ENCODE measurements at regions not wholly inside any gene's neighbourhood (a gene's known extent, or its start where the extent isn't known, plus 50 kb on each side); places are given as distances from the start of the nearest gene placed in this dataset.

DNA sequence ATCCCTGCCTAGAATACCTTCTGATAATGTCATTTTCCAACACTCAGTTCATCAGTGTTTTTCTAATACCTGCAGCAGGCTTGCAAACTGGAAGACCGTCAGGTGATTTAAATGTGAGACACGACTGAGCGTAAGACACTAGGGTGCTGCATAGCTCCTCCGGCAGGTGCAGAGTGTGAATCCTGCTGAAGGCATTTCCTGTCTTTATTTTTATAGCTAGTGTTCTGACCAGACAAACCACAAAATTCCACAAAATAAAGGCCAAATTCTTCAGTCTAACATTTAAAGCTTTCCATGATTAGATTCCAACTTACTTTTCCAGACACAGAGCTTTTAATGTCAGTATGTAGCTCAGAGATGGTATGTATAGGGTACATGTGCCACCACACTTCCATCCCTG lies 70.7 kb downstream of the BBS10 start:
- no peak overlapping the region for H3K4me3 Mint-ChIP-seq
- no peak for DNase-seq (ENCODE audit: low spot score in 2 of 2, unreplicated experiment in 2 of 2)
- H3K27ac Mint-ChIP-seq = no peak overlapping the region
- no peaks in the 10 kb centered on the region for H3K9me3 Mint-ChIP-seq
- H3K36me3 Mint-ChIP-seq = no peaks in the 10 kb centered on the region
- no peaks in the 10 kb centered on the region for H3K27me3 Mint-ChIP-seq (ENCODE audit: low read depth)
- TF ChIP-seq, protein P1, sequence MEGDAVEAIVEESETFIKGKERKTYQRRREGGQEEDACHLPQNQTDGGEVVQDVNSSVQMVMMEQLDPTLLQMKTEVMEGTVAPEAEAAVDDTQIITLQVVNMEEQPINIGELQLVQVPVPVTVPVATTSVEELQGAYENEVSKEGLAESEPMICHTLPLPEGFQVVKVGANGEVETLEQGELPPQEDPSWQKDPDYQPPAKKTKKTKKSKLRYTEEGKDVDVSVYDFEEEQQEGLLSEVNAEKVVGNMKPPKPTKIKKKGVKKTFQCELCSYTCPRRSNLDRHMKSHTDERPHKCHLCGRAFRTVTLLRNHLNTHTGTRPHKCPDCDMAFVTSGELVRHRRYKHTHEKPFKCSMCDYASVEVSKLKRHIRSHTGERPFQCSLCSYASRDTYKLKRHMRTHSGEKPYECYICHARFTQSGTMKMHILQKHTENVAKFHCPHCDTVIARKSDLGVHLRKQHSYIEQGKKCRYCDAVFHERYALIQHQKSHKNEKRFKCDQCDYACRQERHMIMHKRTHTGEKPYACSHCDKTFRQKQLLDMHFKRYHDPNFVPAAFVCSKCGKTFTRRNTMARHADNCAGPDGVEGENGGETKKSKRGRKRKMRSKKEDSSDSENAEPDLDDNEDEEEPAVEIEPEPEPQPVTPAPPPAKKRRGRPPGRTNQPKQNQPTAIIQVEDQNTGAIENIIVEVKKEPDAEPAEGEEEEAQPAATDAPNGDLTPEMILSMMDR (IDR thresholded peaks at IDR 0.05; ENCODE audit: unreplicated experiment) = no peak
- peaks cover 12% of the 10 kb centered on the region for H3K4me1 Mint-ChIP-seq

DNA sequence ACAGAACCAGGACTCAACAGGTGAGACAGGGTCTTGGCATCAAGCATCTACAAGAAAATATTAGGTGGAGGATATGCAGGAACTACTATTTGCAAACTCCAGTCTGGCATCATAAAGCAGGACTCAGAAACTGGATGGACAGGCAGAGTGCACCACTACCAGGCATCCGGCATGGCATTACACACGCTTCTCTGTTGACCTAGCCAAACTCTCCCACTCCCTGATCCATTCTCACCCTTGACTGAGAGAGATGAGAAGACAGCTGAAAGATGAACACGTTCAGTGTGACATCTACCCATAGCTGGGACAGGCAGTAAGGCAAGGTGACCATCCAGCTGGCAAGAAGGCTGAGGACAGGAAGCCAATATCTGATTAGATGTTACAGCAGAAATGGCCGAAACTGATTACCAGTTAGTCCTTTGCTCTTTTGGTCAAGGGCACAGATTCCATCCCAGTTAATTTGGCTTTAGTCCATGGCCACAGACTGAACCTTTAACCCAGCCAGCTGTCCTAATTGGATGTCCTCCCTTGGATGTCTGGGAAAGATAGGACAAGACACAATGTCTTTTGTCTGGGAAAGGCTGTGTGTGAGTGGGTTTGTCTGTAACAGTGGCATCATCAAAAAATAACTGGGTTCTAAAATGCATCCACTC lies 71.6 kb downstream of the BBS10 start:
- H3K4me1 Mint-ChIP-seq = peaks cover 18% of the 10 kb centered on the region
- H3K4me3 Mint-ChIP-seq = no peak overlapping the region
- DNase-seq (ENCODE audit: low spot score in 2 of 2, unreplicated experiment in 2 of 2) = no peak
- no peak overlapping the region for H3K27ac Mint-ChIP-seq
- no peaks in the 10 kb centered on the region for H3K36me3 Mint-ChIP-seq
- H3K9me3 Mint-ChIP-seq = no peaks in the 10 kb centered on the region
- TF ChIP-seq, protein P1 (IDR thresholded peaks at IDR 0.05; ENCODE audit: unreplicated experiment) = no peak
- H3K27me3 Mint-ChIP-seq (ENCODE audit: low read depth) = no peaks in the 10 kb centered on the region

DNA sequence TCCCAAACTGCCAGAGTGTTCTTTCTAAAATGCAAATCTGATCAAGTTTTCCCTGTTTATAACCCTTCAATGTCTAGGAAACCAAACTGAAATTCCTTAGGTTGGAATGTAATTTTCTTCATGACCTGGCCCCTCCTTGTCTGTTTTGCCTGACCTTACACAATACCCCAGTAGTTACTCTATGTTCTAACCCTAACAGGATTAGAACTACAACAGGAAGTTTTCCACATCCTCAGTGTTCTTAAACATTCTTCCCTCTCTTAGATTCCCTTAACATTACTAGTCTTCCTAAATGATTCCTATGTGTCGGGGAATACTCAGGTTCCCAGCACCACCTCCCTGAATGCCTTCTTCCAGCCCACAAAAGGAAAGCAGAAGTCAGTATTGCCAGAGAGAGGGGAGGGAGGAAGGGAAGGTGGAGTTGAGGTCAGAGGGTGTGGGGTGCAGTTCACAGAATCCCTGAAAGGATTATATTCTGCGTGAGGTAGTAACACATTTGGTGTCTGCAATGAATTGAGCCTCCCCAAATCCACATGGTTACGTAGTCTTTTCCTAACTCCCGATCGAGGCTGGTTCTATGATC lies 72.6 kb downstream of the BBS10 start:
- no peak overlapping the region for H3K4me3 Mint-ChIP-seq
- no peaks in the 10 kb centered on the region for H3K36me3 Mint-ChIP-seq
- no peak for DNase-seq (ENCODE audit: low spot score in 2 of 2, unreplicated experiment in 2 of 2)
- TF ChIP-seq, protein P1 (IDR thresholded peaks at IDR 0.05; ENCODE audit: unreplicated experiment) = no peak
- no peak overlapping the region for H3K27ac Mint-ChIP-seq
- no peaks in the 10 kb centered on the region for H3K9me3 Mint-ChIP-seq
- no peaks in the 10 kb centered on the region for H3K27me3 Mint-ChIP-seq (ENCODE audit: low read depth)
- peaks cover 18% of the 10 kb centered on the region for H3K4me1 Mint-ChIP-seq

DNA sequence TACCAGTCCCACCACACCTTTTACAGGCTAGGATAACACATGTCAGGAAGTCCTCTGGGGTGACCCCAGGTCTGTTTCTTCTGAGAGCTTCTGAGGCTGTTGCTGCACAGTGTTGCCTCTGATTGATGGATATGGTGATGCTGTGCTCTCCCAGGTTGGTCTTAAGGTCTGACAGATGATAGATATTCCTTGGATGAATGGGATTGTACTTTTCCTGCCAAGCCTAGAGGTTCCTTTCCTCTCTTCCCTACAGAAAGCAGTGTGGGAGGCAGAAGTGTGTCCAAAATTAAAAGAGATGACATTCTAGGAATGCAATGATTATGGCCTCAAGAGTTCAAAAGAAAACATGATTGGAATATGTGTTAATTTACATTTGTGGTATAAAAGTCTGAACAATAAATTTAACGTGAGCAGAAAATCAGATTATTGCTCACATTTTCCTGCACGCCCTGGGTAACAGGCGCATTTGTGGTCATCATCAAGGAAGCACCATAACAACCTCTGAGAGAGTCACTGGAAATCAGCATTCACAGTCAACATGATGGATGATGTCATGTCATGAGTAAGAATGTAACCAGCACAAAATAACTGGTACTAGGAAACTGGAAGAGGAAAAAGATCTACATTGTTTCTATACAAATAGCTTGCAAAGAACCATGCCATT lies 73.7 kb downstream of the BBS10 start:
- Mint-ChIP-seq H3K9me3 (no peaks in the 10 kb centered on the region), H3K27ac (no peak overlapping the region), H3K4me3 (no peak overlapping the region), H3K27me3 (ENCODE audit: low read depth) (no peaks in the 10 kb centered on the region), H3K4me1 (peaks cover 18% of the 10 kb centered on the region), H3K36me3 (no peaks in the 10 kb centered on the region)
- TF ChIP-seq, protein P1 (IDR thresholded peaks at IDR 0.05; ENCODE audit: unreplicated experiment) = no peak
- DNase-seq (ENCODE audit: low spot score in 2 of 2, unreplicated experiment in 2 of 2) = no peak

DNA sequence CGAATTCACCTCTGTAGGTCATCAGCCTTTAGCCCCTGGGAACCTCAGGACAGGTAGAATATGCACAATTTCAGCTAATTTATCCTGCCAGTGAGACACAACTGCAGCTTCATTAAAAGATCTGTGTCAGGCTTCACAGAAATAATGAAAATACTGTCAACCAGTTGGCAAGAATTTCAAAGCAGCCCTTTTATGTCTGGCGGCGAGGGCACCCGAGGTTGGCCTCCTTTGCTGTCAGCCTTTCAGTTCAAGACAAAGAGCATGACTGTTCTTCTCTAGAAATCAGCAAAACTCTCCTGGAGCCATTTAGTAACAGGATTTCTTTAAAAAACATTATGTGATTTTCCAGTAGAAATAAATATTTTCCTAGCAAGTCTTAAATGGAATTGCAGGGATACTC lies 75.9 kb downstream of the BBS10 start:
- Mint-ChIP-seq H3K9me3 (no peaks in the 10 kb centered on the region), H3K27ac (peak overlapping the region; percentile 43), H3K36me3 (no peaks in the 10 kb centered on the region), H3K4me3 (no peak overlapping the region), H3K4me1 (peaks cover 18% of the 10 kb centered on the region), H3K27me3 (ENCODE audit: low read depth) (no peaks in the 10 kb centered on the region)
- TF ChIP-seq, protein P1 (IDR thresholded peaks at IDR 0.05; ENCODE audit: unreplicated experiment) = no peak
- no peak for DNase-seq (ENCODE audit: low spot score in 2 of 2, unreplicated experiment in 2 of 2)

Data from mesothelial cell of epicardium (in vitro differentiated cells).